ENCODE measurements at regions not wholly inside any gene's neighbourhood (a gene's known extent, or its start where the extent isn't known, plus 50 kb on each side); places are given as distances from the start of the nearest gene placed in this dataset.
"Not testable (repeated sequence)": the region's sequence is repeated elsewhere in the genome, so short reads cannot be mapped to it uniquely, and the experiment has no call there.

GRCh38 chr7:113768387-113768786, 150.4 kb downstream of the PPP1R3A start:
- Mint-ChIP-seq H3K27me3 (no peaks in the 10 kb centered on the region), H3K36me3 (ENCODE audit: low read depth) (no peaks in the 10 kb centered on the region), H3K4me3 (no peak overlapping the region), H3K4me1 (no peaks in the 10 kb centered on the region), H3K27ac (no peak overlapping the region), H3K9me3 (no peaks in the 10 kb centered on the region)
- CTCF ChIA-PET = no interaction called here
- DNase-seq = no peak
- POLR2A ChIA-PET = no interaction called here

GRCh38 chr7:113764401-113765035, 154.3 kb downstream of the PPP1R3A start:
- Mint-ChIP-seq H3K27me3 (no peaks in the 10 kb centered on the region), H3K4me3 (no peak overlapping the region), H3K36me3 (ENCODE audit: low read depth) (no peaks in the 10 kb centered on the region), H3K27ac (no peak overlapping the region), H3K4me1 (no peaks in the 10 kb centered on the region), H3K9me3 (no peaks in the 10 kb centered on the region)
- DNase-seq = no peak
- ChIA-PET CTCF (no interaction called here), POLR2A (no interaction called here)

GRCh38 chr7:113763226-113763625, 155.6 kb downstream of the PPP1R3A start:
- no peaks in the 10 kb centered on the region for H3K4me1 Mint-ChIP-seq
- H3K27me3 Mint-ChIP-seq = no peaks in the 10 kb centered on the region
- no peak for DNase-seq
- POLR2A ChIA-PET = no interaction called here
- no peak overlapping the region for H3K4me3 Mint-ChIP-seq
- no peak overlapping the region for H3K27ac Mint-ChIP-seq
- H3K36me3 Mint-ChIP-seq (ENCODE audit: low read depth) = no peaks in the 10 kb centered on the region
- CTCF ChIA-PET = no interaction called here
- no peaks in the 10 kb centered on the region for H3K9me3 Mint-ChIP-seq

GRCh38 chr7:113756250-113756649, 162.6 kb downstream of the PPP1R3A start:
- Mint-ChIP-seq H3K9me3 (peaks cover 2% of the 10 kb centered on the region), H3K4me1 (no peaks in the 10 kb centered on the region), H3K36me3 (ENCODE audit: low read depth) (no peaks in the 10 kb centered on the region), H3K27me3 (no peaks in the 10 kb centered on the region), H3K4me3 (no peak overlapping the region), H3K27ac (no peak overlapping the region)
- ChIA-PET POLR2A (no interaction called here), CTCF (no interaction called here)
- DNase-seq = no peak

- CTCF ChIA-PET = no interaction called here
- Mint-ChIP-seq H3K36me3 (ENCODE audit: low read depth) (no peaks in the 10 kb centered on the region), H3K27me3 (no peaks in the 10 kb centered on the region), H3K27ac (no peak overlapping the region), H3K4me1 (no peaks in the 10 kb centered on the region), H3K4me3 (no peak overlapping the region), H3K9me3 (peaks cover 2% of the 10 kb centered on the region)
- DNase-seq = no peak
- POLR2A ChIA-PET = no interaction called here
These were observed 166.1 kb downstream of the PPP1R3A start for GRCh38 chr7:113752689-113753088.

- Mint-ChIP-seq H3K4me3 (no peak overlapping the region), H3K4me1 (no peaks in the 10 kb centered on the region), H3K9me3 (peaks cover 2% of the 10 kb centered on the region), H3K27me3 (no peaks in the 10 kb centered on the region), H3K27ac (no peak overlapping the region), H3K36me3 (ENCODE audit: low read depth) (no peaks in the 10 kb centered on the region)
- ChIA-PET POLR2A (no interaction called here), CTCF (no interaction called here)
- DNase-seq = no peak
These were observed 166.5 kb downstream of the PPP1R3A start for GRCh38 chr7:113752289-113752688.

GRCh38 chr7:113751547-113751946, 167.3 kb downstream of the PPP1R3A start:
- CTCF ChIA-PET = no interaction called here

GRCh38 chr7:113748385-113748784, 170.4 kb downstream of the PPP1R3A start:
- H3K4me1 Mint-ChIP-seq; H3K9me3 Mint-ChIP-seq; H3K36me3 Mint-ChIP-seq (ENCODE audit: low read depth); H3K27ac Mint-ChIP-seq; H3K27me3 Mint-ChIP-seq; H3K4me3 Mint-ChIP-seq; CTCF ChIA-PET; POLR2A ChIA-PET; DNase-seq: not testable (repeated sequence)

More at GRCh38 chr7:113751547-113751946, 167.3 kb downstream of the PPP1R3A start:
- DNase-seq = no peak
- Mint-ChIP-seq H3K36me3 (ENCODE audit: low read depth) (no peaks in the 10 kb centered on the region), H3K4me1 (no peaks in the 10 kb centered on the region), H3K4me3 (no peak overlapping the region), H3K9me3 (peaks cover 2% of the 10 kb centered on the region), H3K27ac (no peak overlapping the region), H3K27me3 (no peaks in the 10 kb centered on the region)
- POLR2A ChIA-PET = no interaction called here

- H3K27ac Mint-ChIP-seq; POLR2A ChIA-PET; H3K4me1 Mint-ChIP-seq; H3K36me3 Mint-ChIP-seq (ENCODE audit: low read depth); H3K27me3 Mint-ChIP-seq; H3K4me3 Mint-ChIP-seq; CTCF ChIA-PET; H3K9me3 Mint-ChIP-seq; DNase-seq: not testable (repeated sequence)
These were observed 175.8 kb downstream of the PPP1R3A start for GRCh38 chr7:113742946-113743431.

GRCh38 chr7:113742377-113742776, 176.4 kb downstream of the PPP1R3A start:
- no peak overlapping the region for H3K27ac Mint-ChIP-seq
- CTCF ChIA-PET = no interaction called here
- H3K9me3 Mint-ChIP-seq = peaks cover 2% of the 10 kb centered on the region
- DNase-seq = no peak
- no peaks in the 10 kb centered on the region for H3K4me1 Mint-ChIP-seq
- no peaks in the 10 kb centered on the region for H3K27me3 Mint-ChIP-seq
- H3K36me3 Mint-ChIP-seq (ENCODE audit: low read depth) = no peaks in the 10 kb centered on the region
- H3K4me3 Mint-ChIP-seq = no peak overlapping the region
- POLR2A ChIA-PET = no interaction called here

GRCh38 chr7:113731571-113731970, 187.2 kb downstream of the PPP1R3A start:
- CTCF ChIA-PET = no interaction called here
- no peaks in the 10 kb centered on the region for H3K4me1 Mint-ChIP-seq

GRCh38 chr7:113730309-113730955, 188.4 kb downstream of the PPP1R3A start:
- Mint-ChIP-seq H3K4me1 (no peaks in the 10 kb centered on the region), H3K9me3 (no peaks in the 10 kb centered on the region), H3K27me3 (no peaks in the 10 kb centered on the region), H3K36me3 (ENCODE audit: low read depth) (no peaks in the 10 kb centered on the region), H3K4me3 (no peak overlapping the region), H3K27ac (no peak overlapping the region)
- CTCF ChIA-PET = no interaction called here
- POLR2A ChIA-PET = no interaction called here
- DNase-seq = no peak

More at GRCh38 chr7:113731571-113731970, 187.2 kb downstream of the PPP1R3A start:
- Mint-ChIP-seq H3K27me3 (no peaks in the 10 kb centered on the region), H3K4me3 (no peak overlapping the region), H3K27ac (no peak overlapping the region), H3K36me3 (ENCODE audit: low read depth) (no peaks in the 10 kb centered on the region), H3K9me3 (no peaks in the 10 kb centered on the region)
- DNase-seq = no peak
- POLR2A ChIA-PET = no interaction called here

GRCh38 chr7:113727486-113727885, 191.3 kb downstream of the PPP1R3A start:
- H3K4me3 Mint-ChIP-seq = no peak overlapping the region
- CTCF ChIA-PET = no interaction called here
- H3K27me3 Mint-ChIP-seq = no peaks in the 10 kb centered on the region
- no peak overlapping the region for H3K27ac Mint-ChIP-seq
- H3K36me3 Mint-ChIP-seq (ENCODE audit: low read depth) = no peaks in the 10 kb centered on the region
- H3K4me1 Mint-ChIP-seq = no peaks in the 10 kb centered on the region
- POLR2A ChIA-PET = no interaction called here
- no peak for DNase-seq
- H3K9me3 Mint-ChIP-seq = no peaks in the 10 kb centered on the region

GRCh38 chr7:113722006-113722405, 196.8 kb downstream of the PPP1R3A start:
- no peaks in the 10 kb centered on the region for H3K36me3 Mint-ChIP-seq (ENCODE audit: low read depth)
- no peaks in the 10 kb centered on the region for H3K27me3 Mint-ChIP-seq
- ChIA-PET POLR2A (no interaction called here), CTCF (no interaction called here)
- H3K9me3 Mint-ChIP-seq = no peaks in the 10 kb centered on the region
- no peak overlapping the region for H3K27ac Mint-ChIP-seq
- no peak for DNase-seq
- no peak overlapping the region for H3K4me3 Mint-ChIP-seq
- no peaks in the 10 kb centered on the region for H3K4me1 Mint-ChIP-seq
